ENCODE measurements at regions not wholly inside any gene's neighbourhood (a gene's known extent, or its start where the extent isn't known, plus 50 kb on each side); places are given as distances from the start of the nearest gene placed in this dataset.

GRCh38 chr6:74863968-74864367, 341.9 kb downstream of the COL12A1 start:
- peaks cover 4% of the 10 kb centered on the region for H3K36me3 Mint-ChIP-seq (ENCODE audit: unreplicated experiment)
- TF ChIP-seq, protein P1, sequence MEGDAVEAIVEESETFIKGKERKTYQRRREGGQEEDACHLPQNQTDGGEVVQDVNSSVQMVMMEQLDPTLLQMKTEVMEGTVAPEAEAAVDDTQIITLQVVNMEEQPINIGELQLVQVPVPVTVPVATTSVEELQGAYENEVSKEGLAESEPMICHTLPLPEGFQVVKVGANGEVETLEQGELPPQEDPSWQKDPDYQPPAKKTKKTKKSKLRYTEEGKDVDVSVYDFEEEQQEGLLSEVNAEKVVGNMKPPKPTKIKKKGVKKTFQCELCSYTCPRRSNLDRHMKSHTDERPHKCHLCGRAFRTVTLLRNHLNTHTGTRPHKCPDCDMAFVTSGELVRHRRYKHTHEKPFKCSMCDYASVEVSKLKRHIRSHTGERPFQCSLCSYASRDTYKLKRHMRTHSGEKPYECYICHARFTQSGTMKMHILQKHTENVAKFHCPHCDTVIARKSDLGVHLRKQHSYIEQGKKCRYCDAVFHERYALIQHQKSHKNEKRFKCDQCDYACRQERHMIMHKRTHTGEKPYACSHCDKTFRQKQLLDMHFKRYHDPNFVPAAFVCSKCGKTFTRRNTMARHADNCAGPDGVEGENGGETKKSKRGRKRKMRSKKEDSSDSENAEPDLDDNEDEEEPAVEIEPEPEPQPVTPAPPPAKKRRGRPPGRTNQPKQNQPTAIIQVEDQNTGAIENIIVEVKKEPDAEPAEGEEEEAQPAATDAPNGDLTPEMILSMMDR (IDR thresholded peaks at IDR 0.05): no peak
- H3K4me1 Mint-ChIP-seq (ENCODE audit: unreplicated experiment): peaks cover 26% of the 10 kb centered on the region

DNA sequence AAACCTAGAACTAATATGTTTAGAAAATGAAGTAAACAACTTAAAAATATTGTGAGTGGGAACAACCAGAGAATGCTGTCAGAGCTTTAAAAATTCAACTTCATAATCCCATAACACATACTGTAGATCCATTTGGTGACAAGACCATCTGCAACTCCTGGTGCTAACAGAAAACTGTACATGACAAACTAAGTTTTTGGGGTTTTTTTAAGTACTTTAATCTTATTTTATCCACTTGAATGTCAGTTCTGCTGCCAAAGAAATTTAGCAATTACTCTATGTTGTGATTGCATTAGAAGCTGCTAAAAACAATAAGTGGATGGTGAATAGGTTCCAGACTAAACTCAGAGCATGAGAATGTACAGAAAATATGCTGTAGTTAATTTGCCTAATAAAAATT, 345.4 kb downstream of the COL12A1 start:
- no peak for DNase-seq (ENCODE audit: extremely low spot score, unreplicated experiment)
- Mint-ChIP-seq H3K27ac (ENCODE audit: unreplicated experiment) (no peak overlapping the region), H3K4me1 (ENCODE audit: unreplicated experiment) (peaks cover 13% of the 10 kb centered on the region), H3K36me3 (ENCODE audit: unreplicated experiment) (peaks cover 4% of the 10 kb centered on the region), H3K9me3 (ENCODE audit: unreplicated experiment) (no peaks in the 10 kb centered on the region), H3K4me3 (ENCODE audit: unreplicated experiment) (no peak overlapping the region), H3K27me3 (ENCODE audit: unreplicated experiment) (no peaks in the 10 kb centered on the region)
- TF ChIP-seq, protein P1 (IDR thresholded peaks at IDR 0.05): no peak

More at GRCh38 chr6:74863968-74864367, 341.9 kb downstream of the COL12A1 start:
- Mint-ChIP-seq H3K4me3 (ENCODE audit: unreplicated experiment) (no peak overlapping the region), H3K9me3 (ENCODE audit: unreplicated experiment) (peaks cover 14% of the 10 kb centered on the region), H3K27me3 (ENCODE audit: unreplicated experiment) (no peaks in the 10 kb centered on the region), H3K27ac (ENCODE audit: unreplicated experiment) (no peak overlapping the region)
- DNase-seq (ENCODE audit: extremely low spot score, unreplicated experiment): no peak

DNA sequence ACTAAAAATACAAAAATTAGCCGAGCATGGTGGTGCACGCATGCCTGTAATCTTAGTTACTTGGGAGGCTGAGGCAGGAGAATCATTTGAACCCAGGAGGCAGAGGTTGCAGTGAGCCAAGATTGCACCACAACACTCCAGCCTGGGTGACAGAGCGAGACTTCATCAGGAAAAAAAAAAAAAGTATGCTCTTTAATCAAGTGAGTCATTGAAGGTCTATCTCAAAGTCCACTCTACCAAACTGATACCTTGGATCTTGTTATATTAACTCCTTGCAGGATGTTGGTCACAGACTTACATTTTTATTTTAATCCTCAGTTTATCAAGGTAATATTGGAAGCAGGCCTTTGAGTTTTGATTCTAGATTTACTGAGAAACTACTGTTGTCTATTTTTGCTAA, 348.7 kb downstream of the COL12A1 start:
- TF ChIP-seq, protein P1 (IDR thresholded peaks at IDR 0.05): no peak
- DNase-seq (ENCODE audit: extremely low spot score, unreplicated experiment): no peak
- no peaks in the 10 kb centered on the region for H3K36me3 Mint-ChIP-seq (ENCODE audit: unreplicated experiment)
- H3K4me1 Mint-ChIP-seq (ENCODE audit: unreplicated experiment): peaks cover 15% of the 10 kb centered on the region
- H3K9me3 Mint-ChIP-seq (ENCODE audit: unreplicated experiment): no peaks in the 10 kb centered on the region
- H3K27ac Mint-ChIP-seq (ENCODE audit: unreplicated experiment): no peak overlapping the region
- no peak overlapping the region for H3K4me3 Mint-ChIP-seq (ENCODE audit: unreplicated experiment)
- H3K27me3 Mint-ChIP-seq (ENCODE audit: unreplicated experiment): no peaks in the 10 kb centered on the region

GRCh38 chr6:74853991-74854390, 351.9 kb downstream of the COL12A1 start:
- no peak overlapping the region for H3K4me3 Mint-ChIP-seq (ENCODE audit: unreplicated experiment)
- H3K4me1 Mint-ChIP-seq (ENCODE audit: unreplicated experiment): peaks cover 24% of the 10 kb centered on the region
- TF ChIP-seq, protein P1 (IDR thresholded peaks at IDR 0.05): no peak
- peaks cover 3% of the 10 kb centered on the region for H3K9me3 Mint-ChIP-seq (ENCODE audit: unreplicated experiment)
- H3K36me3 Mint-ChIP-seq (ENCODE audit: unreplicated experiment): peaks cover 4% of the 10 kb centered on the region
- H3K27me3 Mint-ChIP-seq (ENCODE audit: unreplicated experiment): no peaks in the 10 kb centered on the region
- peak overlapping the region; percentile 41 for H3K27ac Mint-ChIP-seq (ENCODE audit: unreplicated experiment)
- DNase-seq (ENCODE audit: extremely low spot score, unreplicated experiment): no peak

DNA sequence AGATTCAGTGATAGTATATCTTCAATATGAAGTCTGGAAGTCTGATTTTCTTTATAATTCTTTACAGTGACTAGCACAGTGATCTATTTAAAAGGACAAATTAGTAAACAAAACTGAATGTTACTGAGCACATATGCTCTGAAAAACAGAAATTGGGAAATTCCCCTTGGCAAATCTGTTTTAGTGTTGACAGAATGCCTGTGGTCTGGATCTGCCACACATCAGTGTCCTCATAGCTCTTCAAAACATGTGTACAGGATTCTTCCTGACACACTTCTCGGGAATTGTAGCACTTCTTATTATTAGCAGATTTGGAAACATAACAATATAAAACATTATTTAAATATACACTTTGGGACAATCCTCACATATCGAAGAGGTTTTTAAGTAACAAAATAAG, 354.3 kb downstream of the COL12A1 start:
- Mint-ChIP-seq H3K4me1 (ENCODE audit: unreplicated experiment) (peaks cover 24% of the 10 kb centered on the region), H3K36me3 (ENCODE audit: unreplicated experiment) (peaks cover 4% of the 10 kb centered on the region), H3K27me3 (ENCODE audit: unreplicated experiment) (no peaks in the 10 kb centered on the region), H3K4me3 (ENCODE audit: unreplicated experiment) (no peak overlapping the region), H3K27ac (ENCODE audit: unreplicated experiment) (no peak overlapping the region), H3K9me3 (ENCODE audit: unreplicated experiment) (peaks cover 3% of the 10 kb centered on the region)
- TF ChIP-seq, protein P1 (IDR thresholded peaks at IDR 0.05): no peak
- no peak for DNase-seq (ENCODE audit: extremely low spot score, unreplicated experiment)
